ENCODE measurements at regions not wholly inside any gene's neighbourhood (a gene's known extent, or its start where the extent isn't known, plus 50 kb on each side); places are given as distances from the start of the nearest gene placed in this dataset.

DNA sequence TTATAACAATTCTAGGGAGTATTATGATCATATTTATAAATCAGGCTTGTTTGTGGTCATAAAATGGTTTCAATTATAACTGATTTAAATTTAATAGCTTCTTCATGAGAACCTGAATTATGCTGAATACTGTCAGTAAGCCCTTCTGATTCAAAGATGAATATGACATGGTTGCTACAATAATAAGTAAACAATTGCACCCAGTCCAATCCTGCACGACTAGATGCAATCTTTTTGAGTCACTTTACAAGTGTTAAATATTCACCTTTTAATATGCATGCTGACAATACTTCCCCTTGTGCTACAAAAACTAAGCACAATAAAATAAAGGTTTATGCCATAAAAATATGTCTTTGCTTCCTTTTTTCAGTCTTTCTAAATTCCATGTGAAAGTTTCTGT is 325.2 kb downstream of the KCNJ3 start:
- TF ChIP-seq ELF4 (IDR thresholded peaks at IDR 0.05) (no peak), SP1 (IDR thresholded peaks at IDR 0.05) (no peak), SUZ12 (IDR thresholded peaks at IDR 0.05) (no peak), ZNF384 (IDR thresholded peaks at IDR 0.05) (no peak), BHLHE40 (IDR thresholded peaks at IDR 0.05; ENCODE audit: borderline replicate concordance) (no peak), HDGF (IDR thresholded peaks at IDR 0.05; ENCODE audit: borderline replicate concordance) (no peak), FOXM1 (IDR thresholded peaks at IDR 0.05; ENCODE audit: borderline replicate concordance) (no peak), L3MBTL2 (conservative IDR thresholded peaks at IDR 0.05) (no peak), TARDBP (IDR thresholded peaks at IDR 0.05) (no peak), NFRKB (IDR thresholded peaks at IDR 0.05) (no peak), FOXK2 (IDR thresholded peaks at IDR 0.05) (no peak), LEF1 (IDR thresholded peaks at IDR 0.05; ENCODE audit: borderline replicate concordance) (no peak), ARNT (IDR thresholded peaks at IDR 0.05) (no peak)
